Epithelial cell of proximal tubule (primary cell): ENCODE measurements at regions not wholly inside any gene's neighbourhood (a gene's known extent, or its start where the extent isn't known, plus 50 kb on each side); places are given as distances from the start of the nearest gene placed in this dataset.

Experiments
- DNase-seq: peaks from one replicate; pipeline ENCODE4 v3.0.0-alpha.2; 2011; ENCODE audit warnings: low read depth
- H3K4me3 ChIP-seq: 2 replicates; pipeline ENCODE4 v1.5.1; 2011; ENCODE audit warnings: low read depth, mild to moderate bottlenecking, low read length
- CTCF ChIP-seq: conservative IDR thresholded peaks from 2 replicates; pipeline ENCODE4 v1.5.1; 2012; ENCODE audit warnings: low read depth, mild to moderate bottlenecking, low read length

GRCh38 chr18:24811950-24812681, 351.7 kb downstream of the HRH4 start:
- no peak for DNase-seq
- no peak overlapping the region for H3K4me3 ChIP-seq
- no peak for TF ChIP-seq CTCF

- no peak overlapping the region for H3K4me3 ChIP-seq
- TF ChIP-seq CTCF: no peak
- no peak for DNase-seq
Observed at GRCh38 chr18:24814521-24814920, 354.1 kb downstream of the HRH4 start.

GRCh38 chr18:24817150-24817549, 356.7 kb downstream of the HRH4 start:
- no peak for DNase-seq
- no peak for TF ChIP-seq CTCF
- no peak overlapping the region for H3K4me3 ChIP-seq

- DNase-seq: no peak
- no peak overlapping the region for H3K4me3 ChIP-seq
- TF ChIP-seq CTCF: no peak
Observed at GRCh38 chr18:24817587-24818371, 357.3 kb downstream of the HRH4 start.

GRCh38 chr18:24818441-24818840, 358.0 kb downstream of the HRH4 start:
- H3K4me3 ChIP-seq: no peak overlapping the region
- no peak for TF ChIP-seq CTCF
- DNase-seq: no peak

- DNase-seq: no peak
- H3K4me3 ChIP-seq: no peak overlapping the region
- no peak for TF ChIP-seq CTCF
Observed at GRCh38 chr18:24819141-24819890, 358.9 kb downstream of the HRH4 start.
